Brain pericyte (primary cell): ENCODE measurements at regions not wholly inside any gene's neighbourhood (a gene's known extent, or its start where the extent isn't known, plus 50 kb on each side); places are given as distances from the start of the nearest gene placed in this dataset.

ENCODE experiments used
- DNase-seq: peaks from one replicate; pipeline ENCODE4 v3.0.0-alpha.2; 2012; ENCODE audit warnings: low read depth, low spot score

- no peak for DNase-seq
Observed at GRCh38 chr2:20110876-20111275, 59.4 kb upstream of the LAPTM4A start.

- DNase-seq: no peak
Observed at GRCh38 chr2:20110383-20110782, 59.0 kb upstream of the LAPTM4A start.

GRCh38 chr2:20108655-20109396, 57.4 kb upstream of the LAPTM4A start:
- no peak for DNase-seq

GRCh38 chr2:20107776-20108175, 56.3 kb upstream of the LAPTM4A start:
- DNase-seq: no peak

- DNase-seq: no peak
Observed at GRCh38 chr2:20107352-20107751, 55.9 kb upstream of the LAPTM4A start.

GRCh38 chr2:20106746-20107145, 55.3 kb upstream of the LAPTM4A start:
- DNase-seq: no peak

- DNase-seq: no peak
Observed at GRCh38 chr2:20104900-20105545, 53.6 kb upstream of the LAPTM4A start.

GRCh38 chr2:20103530-20103929, 52.1 kb upstream of the LAPTM4A start:
- no peak for DNase-seq
